Effector CD4-positive, alpha-beta T cell (primary cell): ENCODE measurements at regions not wholly inside any gene's neighbourhood (a gene's known extent, or its start where the extent isn't known, plus 50 kb on each side); places are given as distances from the start of the nearest gene placed in this dataset.

ENCODE experiments used
- DNase-seq: peaks from one replicate; pipeline ENCODE4 v3.0.0-alpha.2; 2020

DNA sequence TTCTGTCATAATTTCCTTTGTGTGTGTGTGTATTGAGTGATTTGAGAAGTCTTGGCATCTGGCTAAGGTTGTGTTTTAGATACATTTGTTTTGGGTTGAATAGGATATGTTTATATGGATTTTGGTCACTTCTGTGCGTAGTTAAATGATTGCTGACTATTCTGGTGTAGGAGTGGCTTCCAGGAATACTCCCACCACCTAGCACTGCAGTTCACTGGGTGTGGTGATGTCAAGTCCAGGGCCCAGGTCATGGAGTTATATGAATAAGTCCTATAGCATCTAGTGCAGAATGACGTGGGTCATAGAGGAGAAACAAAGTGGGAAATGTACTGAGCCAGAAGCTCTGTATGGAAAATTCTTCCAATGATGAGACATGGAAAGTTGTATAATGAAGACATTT lies 465.4 kb upstream of the CCL2 start:
- no peak for DNase-seq

- no peak for DNase-seq
These were observed 457.9 kb upstream of the CCL2 start for GRCh38 chr17:33797181-33797580.

DNA sequence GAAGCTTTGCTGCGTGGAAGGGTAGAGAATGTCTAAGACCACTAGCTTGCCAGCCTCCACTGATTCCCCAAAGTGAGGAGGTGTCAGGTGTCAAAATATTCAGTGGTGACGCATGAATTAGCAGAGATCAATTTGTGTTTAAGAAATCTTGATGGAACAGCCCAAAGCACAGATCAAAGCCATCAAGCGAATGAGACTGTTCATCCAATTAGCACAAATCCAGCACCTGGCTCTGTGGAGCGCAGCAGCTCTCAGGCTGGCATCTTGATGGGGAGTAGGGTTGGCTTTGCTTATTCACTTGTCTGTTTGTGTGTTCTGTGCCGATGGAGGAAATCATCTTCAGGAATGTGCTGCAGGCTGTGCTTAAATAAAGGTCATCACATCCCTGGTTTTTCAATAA lies 456.8 kb upstream of the CCL2 start:
- DNase-seq, result no peak

DNA sequence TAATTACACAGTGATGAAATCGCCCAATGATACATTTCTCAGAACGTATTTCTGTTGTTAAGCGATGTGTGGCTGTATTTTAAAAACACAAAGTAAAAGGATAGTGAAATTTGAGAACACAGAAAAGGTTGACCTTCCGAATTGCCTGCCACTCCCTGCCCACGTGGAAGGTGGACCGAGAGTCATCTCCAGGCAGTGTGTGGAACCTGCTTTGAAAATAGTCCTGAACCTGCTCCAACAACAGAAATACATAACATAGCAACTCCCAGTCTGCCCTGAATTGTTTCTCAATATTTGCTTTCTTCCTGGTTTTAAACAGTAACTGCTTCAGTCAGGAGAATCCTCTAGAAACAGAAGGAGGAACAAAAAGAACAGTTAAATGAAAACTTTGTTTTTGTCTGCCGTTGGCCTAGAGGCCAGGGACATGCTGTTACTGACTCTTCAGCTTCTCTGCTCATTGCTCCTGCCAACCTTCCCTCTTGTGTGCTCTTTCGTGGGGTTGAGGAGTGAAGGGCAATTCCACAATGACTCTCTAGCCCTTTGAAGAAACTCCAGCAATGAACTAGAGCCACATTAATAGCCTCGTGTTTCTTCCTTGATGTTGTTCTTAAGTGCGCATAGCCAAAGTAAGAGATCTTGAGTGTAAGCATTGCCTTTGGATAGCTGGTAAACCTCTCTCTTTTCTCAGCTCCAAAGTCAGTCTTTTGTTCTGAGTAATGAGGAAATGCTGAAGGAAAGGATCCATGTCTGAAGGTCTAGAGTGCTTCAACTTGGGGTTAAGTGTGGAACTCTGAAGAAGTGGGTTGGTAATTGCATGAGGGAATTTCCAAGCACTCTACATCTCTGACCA lies 452.5 kb upstream of the CCL2 start:
- DNase-seq, result no peak

GRCh38 chr17:33803199-33803685 lies 451.8 kb upstream of the CCL2 start:
- DNase-seq, result no peak

DNA sequence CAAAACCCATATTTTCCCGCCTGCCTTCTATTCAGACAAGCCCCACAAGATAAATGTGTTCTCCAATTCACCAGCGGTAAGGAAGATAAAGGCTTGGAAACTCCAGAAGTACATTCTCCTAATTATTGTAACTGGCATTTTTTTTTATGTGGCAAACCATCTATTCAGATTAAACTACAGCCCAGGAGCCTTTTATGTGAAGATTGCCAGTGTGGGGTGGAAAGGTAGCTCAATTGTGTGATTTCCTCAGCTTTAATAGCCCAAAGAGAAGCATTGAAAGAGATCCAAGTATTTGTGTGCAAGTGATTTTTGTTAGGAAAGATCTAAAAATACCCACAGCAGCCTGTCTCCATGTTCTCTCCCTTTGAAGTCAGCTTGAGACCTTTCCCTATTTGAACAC lies 451.4 kb upstream of the CCL2 start:
- no peak for DNase-seq

GRCh38 chr17:33804401-33804800 lies 450.7 kb upstream of the CCL2 start:
- no peak for DNase-seq

GRCh38 chr17:33806631-33807030 lies 448.5 kb upstream of the CCL2 start:
- no peak for DNase-seq

- DNase-seq, result no peak
These were observed 445.3 kb upstream of the CCL2 start for GRCh38 chr17:33809748-33810147.

DNA sequence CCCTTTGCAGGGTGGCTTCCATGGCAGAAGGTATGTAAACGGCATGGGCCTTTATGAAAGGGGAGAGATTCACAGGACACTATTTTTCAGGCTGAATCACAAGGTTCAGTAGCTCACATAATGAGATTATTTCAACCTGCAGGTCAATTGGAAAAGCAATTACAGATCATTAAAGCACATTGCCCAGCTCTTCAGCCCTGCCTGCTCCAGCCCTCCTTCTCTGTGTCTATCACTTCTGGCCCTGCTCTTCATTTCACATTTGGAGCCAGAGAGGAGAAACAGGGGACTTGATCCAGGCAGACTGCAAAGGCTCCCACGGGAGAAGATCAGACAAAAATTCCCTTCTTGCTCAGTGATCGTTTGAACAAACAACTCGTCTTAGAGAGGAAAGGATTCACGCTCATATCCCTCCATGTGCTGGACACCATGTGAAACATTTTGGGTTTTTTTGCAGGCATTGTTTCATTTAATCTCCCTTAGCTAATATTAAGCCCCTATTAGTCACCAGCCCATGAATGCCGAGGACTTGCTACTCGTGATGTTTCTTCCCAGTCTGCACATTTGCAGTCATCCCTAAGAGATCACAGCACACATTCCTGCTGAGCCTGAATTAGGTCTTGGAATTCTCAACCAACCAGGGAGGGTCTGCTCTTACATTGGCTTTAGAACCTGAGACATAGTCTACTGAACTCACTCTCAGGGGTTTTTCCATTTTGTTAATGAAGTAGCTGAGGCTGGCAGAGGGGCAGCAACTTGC lies 443.9 kb upstream of the CCL2 start:
- DNase-seq, result no peak

DNA sequence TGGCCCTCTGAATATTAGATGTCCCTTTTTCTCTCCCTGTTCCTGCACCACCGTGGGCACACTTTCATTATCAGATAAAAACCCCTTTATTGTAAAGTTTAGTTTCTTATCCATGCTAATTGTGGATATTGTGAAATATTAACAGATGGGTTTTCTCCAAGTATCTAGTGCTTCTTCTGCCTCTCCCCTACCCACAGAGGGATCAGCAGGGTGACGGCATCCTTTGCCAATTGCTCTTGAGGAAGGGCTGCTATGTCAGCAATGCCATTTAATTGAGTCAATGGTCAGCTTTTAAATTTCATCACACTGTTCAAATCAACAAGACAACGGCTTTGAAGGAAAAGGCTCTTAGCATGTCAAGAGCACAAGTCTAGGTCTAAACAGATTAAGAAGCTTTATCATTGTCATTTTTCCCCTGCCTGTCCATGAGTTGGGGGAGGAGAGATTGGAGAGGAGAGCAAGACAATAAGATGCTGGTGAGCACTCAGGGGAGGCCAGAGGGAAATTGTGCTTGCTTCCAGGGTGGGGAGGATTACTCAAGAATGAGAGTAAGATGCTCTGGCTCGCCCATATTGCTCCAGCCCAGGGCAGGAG lies 443.0 kb upstream of the CCL2 start:
- DNase-seq, result no peak

- no peak for DNase-seq
These were observed 440.2 kb upstream of the CCL2 start for GRCh38 chr17:33814852-33815251.

- DNase-seq, result no peak
These were observed 439.0 kb upstream of the CCL2 start for GRCh38 chr17:33816036-33816435.

GRCh38 chr17:33816842-33817617 lies 438.1 kb upstream of the CCL2 start:
- DNase-seq, result no peak

GRCh38 chr17:33819539-33819938 lies 435.5 kb upstream of the CCL2 start:
- no peak for DNase-seq

DNA sequence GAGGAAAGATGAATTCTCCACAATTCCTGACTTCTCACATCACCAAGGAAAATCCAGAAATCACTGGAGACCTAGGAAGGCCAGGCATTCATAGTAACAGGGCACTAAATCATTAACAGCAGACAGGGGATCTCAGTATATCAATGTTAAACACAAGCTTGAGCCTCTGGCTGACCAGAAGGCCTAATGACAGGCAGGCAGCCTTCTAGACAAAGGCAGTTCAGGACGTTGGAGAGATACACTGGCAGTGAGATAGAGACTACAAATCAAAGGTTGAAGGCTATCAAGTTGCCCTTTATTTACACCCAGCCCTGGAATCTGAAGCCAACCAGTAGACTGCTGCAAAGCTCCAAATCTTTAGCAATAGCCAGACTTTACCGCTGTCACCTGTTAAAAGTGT lies 422.8 kb upstream of the CCL2 start:
- no peak for DNase-seq

GRCh38 chr17:33837281-33837680 lies 417.8 kb upstream of the CCL2 start:
- no peak for DNase-seq

GRCh38 chr17:33838281-33838680 lies 416.8 kb upstream of the CCL2 start:
- DNase-seq, result no peak

DNA sequence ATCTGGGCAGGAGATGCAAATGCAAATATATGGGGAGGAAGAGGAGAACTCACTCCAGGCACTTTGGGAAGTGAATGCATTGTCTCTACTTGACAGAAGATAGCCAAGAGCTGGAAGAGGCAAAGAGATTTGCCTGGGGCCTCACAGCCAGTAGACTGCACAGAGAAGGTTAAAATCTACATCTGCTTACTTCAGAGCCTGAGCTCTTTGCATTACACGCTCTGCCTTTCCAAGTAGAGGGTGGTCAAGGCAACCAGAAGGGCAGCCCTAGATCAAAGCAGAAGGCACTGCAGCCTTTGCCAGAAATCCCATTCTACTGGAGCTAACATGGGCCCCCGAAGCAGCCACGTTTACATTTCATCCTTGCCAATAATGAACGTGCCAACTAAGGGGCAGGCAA lies 407.2 kb upstream of the CCL2 start:
- no peak for DNase-seq

- DNase-seq, result no peak
These were observed 406.7 kb upstream of the CCL2 start for GRCh38 chr17:33848433-33848832.

DNA sequence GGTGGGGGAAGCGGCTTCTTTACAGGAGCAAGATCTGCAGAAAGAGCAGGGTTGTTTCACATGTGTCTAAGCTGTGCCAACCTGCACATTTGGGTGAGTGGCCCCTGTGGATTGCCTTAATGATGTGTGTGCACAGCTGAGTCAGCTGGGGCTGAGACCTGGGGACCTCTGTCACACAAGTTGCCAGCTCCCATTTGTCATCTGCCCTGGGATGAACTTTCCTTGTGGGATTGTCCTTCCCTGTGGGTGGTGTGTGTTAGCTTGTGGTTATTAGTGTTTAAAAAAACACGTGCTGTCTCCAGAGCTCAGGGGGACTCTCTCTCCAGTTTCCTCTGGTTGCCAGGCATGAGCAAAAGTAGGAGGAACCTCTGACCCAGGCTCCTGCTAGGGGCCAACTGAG lies 400.5 kb upstream of the CCL2 start:
- DNase-seq, result no peak

DNA sequence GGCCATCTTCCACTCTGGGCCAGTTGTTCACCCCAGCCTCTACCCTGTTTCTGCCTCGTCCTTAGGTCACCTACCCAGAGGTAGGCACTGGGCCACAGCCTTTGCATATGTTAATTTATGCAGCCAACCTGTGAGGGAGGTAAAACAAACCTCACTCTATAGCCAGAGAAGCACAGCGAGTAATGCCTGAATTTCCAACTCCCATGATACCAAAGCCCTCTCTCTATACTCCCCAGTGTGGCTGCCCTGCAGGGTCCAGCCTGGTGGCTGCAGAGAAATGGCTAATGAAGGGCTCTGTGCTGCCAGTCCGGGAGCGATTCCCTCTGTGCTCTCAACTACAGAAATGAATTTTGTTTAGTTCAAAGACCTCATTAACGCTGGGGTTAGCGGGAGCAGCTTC lies 397.0 kb upstream of the CCL2 start:
- DNase-seq, result no peak

DNA sequence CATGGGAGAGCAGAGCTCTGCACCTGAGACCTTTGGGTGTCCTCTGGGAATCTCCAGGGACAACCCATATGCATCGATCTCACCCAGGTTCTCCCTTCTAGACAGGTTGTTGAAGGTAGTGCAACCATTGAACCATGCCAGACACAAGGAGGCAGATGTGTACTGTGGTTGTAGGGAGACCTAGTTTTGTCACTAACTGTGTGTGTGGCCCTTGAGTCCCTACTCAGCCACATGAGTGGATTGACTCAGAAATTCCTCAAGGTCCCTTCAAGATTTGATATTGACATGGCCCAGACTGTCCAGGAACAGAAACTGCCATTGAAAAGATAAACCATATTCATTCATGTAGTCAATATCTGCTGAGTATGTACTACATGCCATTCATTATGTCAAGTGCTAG lies 396.4 kb upstream of the CCL2 start:
- DNase-seq, result no peak
